ENCODE measurements at regions not wholly inside any gene's neighbourhood (a gene's known extent, or its start where the extent isn't known, plus 50 kb on each side); places are given as distances from the start of the nearest gene placed in this dataset.

DNA sequence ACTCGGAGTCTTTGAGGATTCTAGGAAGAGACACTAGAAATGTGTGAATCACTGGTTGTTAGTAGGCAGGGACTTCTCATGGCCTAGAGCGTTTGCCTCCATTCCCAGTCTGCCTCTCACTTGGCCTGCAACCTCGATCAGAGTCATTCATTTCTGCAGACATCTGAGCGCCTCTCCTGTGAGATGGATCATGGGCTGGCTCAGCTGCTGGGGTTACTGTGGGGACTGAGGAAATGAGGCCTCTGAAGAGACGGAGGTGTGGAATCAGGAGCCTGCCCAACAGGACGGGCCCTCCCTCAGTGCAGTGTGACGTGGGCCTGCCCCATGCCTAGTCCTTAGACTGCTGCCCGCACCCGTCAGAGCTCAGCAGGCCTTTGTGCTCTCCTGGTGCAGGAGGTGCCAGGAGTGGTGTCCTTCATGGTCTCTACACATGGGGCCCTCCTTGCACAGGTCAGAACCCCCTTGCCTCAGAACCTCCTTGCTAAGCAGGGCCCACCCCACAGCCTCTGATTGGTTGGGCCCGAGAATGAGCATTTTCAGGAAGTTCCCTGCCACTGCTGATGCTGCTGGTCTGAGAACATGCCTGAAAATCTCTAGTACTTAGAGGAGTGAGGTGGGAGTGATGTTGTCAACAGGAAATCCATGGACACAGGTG is 99.4 kb downstream of the NPIPB11 start:
- ChIA-PET POLR2A (no interaction called here), SMC1A (ENCODE audit: uncharacterized antibody, unreplicated experiment) (no interaction called here), RAD21 (ENCODE audit: unreplicated experiment) (no interaction called here), CTCF (no interaction called here)
- in situ Hi-C loops (cut with MboI): no loop called here
- Histone ChIP-seq H3K9me3 (replicated peaks; ENCODE audit: control insufficient read depth, insufficient read depth, low read length) (no peaks in the 10 kb centered on the region), H3K4me1 (ENCODE audit: control insufficient read depth, insufficient read depth, low read length) (no peaks in the 10 kb centered on the region), H3K4me2 (ENCODE audit: control insufficient read depth, insufficient read depth) (no peak overlapping the region), H3K27ac (ENCODE audit: control insufficient read depth, insufficient read depth) (no peak overlapping the region), H3K79me2 (ENCODE audit: control insufficient read depth, insufficient read depth, low read length) (no peaks in the 10 kb centered on the region), H3K36me3 (ENCODE audit: control insufficient read depth in 2 of 2, insufficient read depth in 2 of 2, low read length in 1 of 2) (no peaks in the 10 kb centered on the region), H3K9ac (ENCODE audit: control insufficient read depth, insufficient read depth, low read length) (no peak overlapping the region), H3K4me3 (no peak overlapping the region), H3K27me3 (replicated peaks in 1 of 2; ENCODE audit: control insufficient read depth in 2 of 2, insufficient read depth in 2 of 2, low read length in 1 of 2) (no peaks in the 10 kb centered on the region), H2AFZ (ENCODE audit: control insufficient read depth, low read depth, low read length) (no peak overlapping the region), H4K20me1 (ENCODE audit: control insufficient read depth, insufficient read depth) (no peaks in the 10 kb centered on the region; the same call in 1 of the 2 replicates)
- no peak for ATAC-seq
- FAIRE-seq: no peak
- TF ChIP-seq RAD21 (IDR thresholded peaks at IDR 0.05; ENCODE audit: insufficient read depth, low read depth, low read length) (no peak), HCFC1 (IDR thresholded peaks at IDR 0.05; ENCODE audit: low read length) (no peak), ZBTB33 (IDR thresholded peaks at IDR 0.05) (no peak), LARP7 (IDR thresholded peaks at IDR 0.05) (no peak)
- no TSS peak for BruUV-seq (replicated peaks)
- intact Hi-C loops (cut with micrococcal nuclease; ENCODE audit: unreplicated experiment): no loop called here
- no peak for DNase-seq (ENCODE audit: low read depth, low spot score)
- 45% methylated on average over 10 of the region's 10 CpGs for WGBS (ENCODE audit: insufficient coverage, insufficient replicate concordance, low lambda C conversion rate, missing lambda C conversion rate)

GRCh38 chr16:29306201-29306600 is 100.3 kb downstream of the NPIPB11 start:
- no peak overlapping the region for H3K4me2 ChIP-seq (ENCODE audit: control insufficient read depth, insufficient read depth)
- no peaks in the 10 kb centered on the region for H3K79me2 ChIP-seq (ENCODE audit: control insufficient read depth, insufficient read depth, low read length)
- ChIA-PET CTCF (no interaction called here), POLR2A (no interaction called here), SMC1A (ENCODE audit: uncharacterized antibody, unreplicated experiment) (no interaction called here), RAD21 (ENCODE audit: unreplicated experiment) (no interaction called here)
- H3K4me1 ChIP-seq (ENCODE audit: control insufficient read depth, insufficient read depth, low read length): no peaks in the 10 kb centered on the region
- no peaks in the 10 kb centered on the region for H3K9me3 ChIP-seq (replicated peaks; ENCODE audit: control insufficient read depth, insufficient read depth, low read length)
- no peak for ATAC-seq
- BruUV-seq (replicated peaks): no TSS peak
- DNase-seq (ENCODE audit: low read depth, low spot score): no peak
- H3K36me3 ChIP-seq (ENCODE audit: control insufficient read depth in 2 of 2, insufficient read depth in 2 of 2, low read length in 1 of 2): no peaks in the 10 kb centered on the region
- H3K9ac ChIP-seq (ENCODE audit: control insufficient read depth, insufficient read depth, low read length): no peak overlapping the region
- no peak overlapping the region for H2AFZ ChIP-seq (ENCODE audit: control insufficient read depth, low read depth, low read length)
- 57% methylated on average over 14 of the region's 14 CpGs for WGBS (ENCODE audit: insufficient coverage, insufficient replicate concordance, low lambda C conversion rate, missing lambda C conversion rate)
- peak; percentile 18 for FAIRE-seq
- H4K20me1 ChIP-seq (ENCODE audit: control insufficient read depth, insufficient read depth): no peaks in the 10 kb centered on the region; the same call in 1 of the 2 replicates
- H3K27me3 ChIP-seq (replicated peaks in 1 of 2; ENCODE audit: control insufficient read depth in 2 of 2, insufficient read depth in 2 of 2, low read length in 1 of 2): no peaks in the 10 kb centered on the region
- H3K4me3 ChIP-seq: no peak overlapping the region
- in situ Hi-C loops (cut with MboI) (no loop called here), intact Hi-C loops (cut with micrococcal nuclease; ENCODE audit: unreplicated experiment) (no loop called here)
- H3K27ac ChIP-seq (ENCODE audit: control insufficient read depth, insufficient read depth): no peak overlapping the region
- TF ChIP-seq USF1 (IDR thresholded peaks at IDR 0.05; ENCODE audit: borderline replicate concordance, extremely low read length, insufficient read depth, low read depth, low read length): no peak
- no peak for TF ChIP-seq CREB1 (IDR thresholded peaks at IDR 0.05; ENCODE audit: low read depth)
- TF ChIP-seq ATF3 (IDR thresholded peaks at IDR 0.05; ENCODE audit: borderline replicate concordance, extremely low read depth, low read depth, low read length): no peak
- TF ChIP-seq, protein P1, sequence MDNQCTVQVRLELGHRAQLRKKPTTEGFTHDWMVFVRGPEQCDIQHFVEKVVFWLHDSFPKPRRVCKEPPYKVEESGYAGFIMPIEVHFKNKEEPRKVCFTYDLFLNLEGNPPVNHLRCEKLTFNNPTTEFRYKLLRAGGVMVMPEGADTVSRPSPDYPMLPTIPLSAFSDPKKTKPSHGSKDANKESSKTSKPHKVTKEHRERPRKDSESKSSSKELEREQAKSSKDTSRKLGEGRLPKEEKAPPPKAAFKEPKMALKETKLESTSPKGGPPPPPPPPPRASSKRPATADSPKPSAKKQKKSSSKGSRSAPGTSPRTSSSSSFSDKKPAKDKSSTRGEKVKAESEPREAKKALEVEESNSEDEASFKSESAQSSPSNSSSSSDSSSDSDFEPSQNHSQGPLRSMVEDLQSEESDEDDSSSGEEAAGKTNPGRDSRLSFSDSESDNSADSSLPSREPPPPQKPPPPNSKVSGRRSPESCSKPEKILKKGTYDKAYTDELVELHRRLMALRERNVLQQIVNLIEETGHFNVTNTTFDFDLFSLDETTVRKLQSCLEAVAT (IDR thresholded peaks at IDR 0.05): no peak
- TF ChIP-seq ZNF622 (IDR thresholded peaks at IDR 0.05): no peak
- TF ChIP-seq, protein P2, sequence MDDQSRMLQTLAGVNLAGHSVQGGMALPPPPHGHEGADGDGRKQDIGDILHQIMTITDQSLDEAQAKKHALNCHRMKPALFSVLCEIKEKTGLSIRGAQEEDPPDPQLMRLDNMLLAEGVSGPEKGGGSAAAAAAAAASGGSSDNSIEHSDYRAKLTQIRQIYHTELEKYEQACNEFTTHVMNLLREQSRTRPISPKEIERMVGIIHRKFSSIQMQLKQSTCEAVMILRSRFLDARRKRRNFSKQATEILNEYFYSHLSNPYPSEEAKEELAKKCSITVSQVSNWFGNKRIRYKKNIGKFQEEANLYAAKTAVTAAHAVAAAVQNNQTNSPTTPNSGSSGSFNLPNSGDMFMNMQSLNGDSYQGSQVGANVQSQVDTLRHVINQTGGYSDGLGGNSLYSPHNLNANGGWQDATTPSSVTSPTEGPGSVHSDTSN (IDR thresholded peaks at IDR 0.05; ENCODE audit: insufficient replicate concordance, low read depth, low read length): no peak

Data from GM12878 (cell line).